Gastroesophageal sphincter (tissue), 3 donors: ENCODE measurements at regions not wholly inside any gene's neighbourhood (a gene's known extent, or its start where the extent isn't known, plus 50 kb on each side); places are given as distances from the start of the nearest gene placed in this dataset.

Source experiments
- CTCF ChIP-seq, 4 experiments: fragments of 200-600 bp in 2 of 4; fragments of 450-650 bp in 2 of 4; sonication (generic) in 1 of 4; IDR thresholded peaks; one replicate each; pipeline ENCODE4 v1.5.1; 2017 to 2019; ENCODE audit warnings: antibody characterized with exemption in 4 of 4, mild to moderate bottlenecking in 2 of 4, moderate library complexity in 2 of 4
- EP300 ChIP-seq: sonication (generic); formaldehyde crosslinking; IDR thresholded peaks from one replicate; pipeline ENCODE4 v1.6.1; 2017; ENCODE audit warnings: antibody characterized with exemption, mild to moderate bottlenecking
- POLR2A ChIP-seq, 2 donors: fragments of 450-650 bp; IDR thresholded peaks; one replicate each; pipeline ENCODE4 v1.6.1; 2017; ENCODE audit warnings: antibody characterized with exemption in 2 of 2, mild to moderate bottlenecking in 2 of 2, moderate library complexity in 1 of 2
- POLR2AphosphoS5 ChIP-seq: sonication (generic); formaldehyde crosslinking; IDR thresholded peaks from one replicate; pipeline ENCODE4 v1.6.1; 2017; ENCODE audit warnings: antibody characterized with exemption

- no peak for TF ChIP-seq CTCF (IDR thresholded peaks at IDR 0.05)
- TF ChIP-seq POLR2A (IDR thresholded peaks at IDR 0.05): no peak
- no peak for TF ChIP-seq POLR2AphosphoS5
- TF ChIP-seq EP300: no peak
These were observed 232.5 kb upstream of the TBL1XR1 start for GRCh38 chr3:177429771-177430170.
